ENCODE measurements at regions not wholly inside any gene's neighbourhood (a gene's known extent, or its start where the extent isn't known, plus 50 kb on each side); places are given as distances from the start of the nearest gene placed in this dataset.

DNA sequence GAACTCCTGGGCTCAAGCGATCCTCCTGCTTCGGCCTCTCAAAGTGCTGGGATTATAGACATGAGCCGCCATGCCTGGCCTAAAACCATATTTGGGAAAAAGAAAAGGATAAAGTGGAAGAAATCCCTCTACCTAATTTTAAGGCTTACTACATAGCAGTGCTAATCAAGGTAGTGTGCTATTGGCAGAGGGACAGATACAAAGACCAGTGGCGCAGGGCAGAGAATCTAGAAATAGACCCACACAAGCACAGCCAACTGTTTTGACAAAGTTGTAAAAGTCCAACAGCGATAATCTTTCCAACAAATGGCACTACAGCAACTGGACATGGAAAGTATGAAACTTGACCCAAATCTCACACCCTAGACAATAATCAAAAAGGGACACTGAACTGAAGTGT, 138.4 kb downstream of the TFCP2L1 start:
- TF ChIP-seq YY1 (IDR thresholded peaks at IDR 0.05; ENCODE audit: insufficient read depth, insufficient read length) (no peak), ZNF274 (IDR thresholded peaks at IDR 0.05; ENCODE audit: low read depth, low read length) (no peak), SUZ12 (IDR thresholded peaks at IDR 0.05; ENCODE audit: extremely low read depth, insufficient read depth, insufficient read length) (no peak)
